Esophagus squamous epithelium (tissue), 5 donors: ENCODE measurements at regions not wholly inside any gene's neighbourhood (a gene's known extent, or its start where the extent isn't known, plus 50 kb on each side); places are given as distances from the start of the nearest gene placed in this dataset.

ENCODE experiments used
- DNase-seq: peaks from one replicate; lab custom pipeline; 2025; lab: John Stamatoyannopoulos, UW
- H3K27ac ChIP-seq, 4 donors: fragments of 200-600 bp; sonication (generic); one replicate each; pipeline ENCODE4 v1.5.1; 2016 to 2019; ENCODE audit warnings: mild to moderate bottlenecking in 1 of 4
- H3K27me3 ChIP-seq, 4 donors: fragments of 200-600 bp; sonication (generic); 1 replicate in 3 of 4; 2 replicates in 1 of 4; pipeline versions ENCODE4 v1.5.1 to v1.6.0; 2017 to 2021; ENCODE audit warnings: antibody characterized with exemption in 1 of 4
- H3K36me3 ChIP-seq, 3 donors: fragments of 200-600 bp; sonication (generic); one replicate each; pipeline ENCODE4 v1.5.1; 2016 to 2019
- H3K4me1 ChIP-seq, 3 donors: fragments of 200-600 bp; sonication (generic); one replicate each; pipeline ENCODE4 v1.5.1; 2017 to 2019
- H3K4me3 ChIP-seq, 4 donors: fragments of 200-600 bp; sonication (generic); 1 replicate in 3 of 4; 2 replicates in 1 of 4; pipeline ENCODE4 v1.5.1; 2016 to 2019; ENCODE audit warnings: mild to moderate bottlenecking in 2 of 4, moderate library complexity in 1 of 4
- H3K9me3 ChIP-seq, 3 donors: fragments of 200-600 bp; sonication (generic); one replicate each; pipeline ENCODE4 v1.5.1; 2016 to 2019
- POLR2A ChIP-seq, 4 donors: fragments of 450-650 bp; IDR thresholded peaks; one replicate each; pipeline ENCODE4 v1.6.1; 2017; ENCODE audit warnings: antibody characterized with exemption in 4 of 4, mild to moderate bottlenecking in 4 of 4, moderate library complexity in 3 of 4
- WGBS, 2 donors: methylation state at CpG; one replicate each; pipeline ENCODE4 v1.1.5; 2018; 5-methylcytosine and 5-hydroxymethylcytosine counted together
- intact Hi-C: fragments of 100-400 bp; cut with DNase I; formaldehyde crosslinking; loops from one replicate; pipeline ENCODE4 v1.15.0; 2022
- TF ChIP-seq, protein P1 (sequence below), 6 experiments: fragments of 450-650 bp in 4 of 6; fragments of 200-600 bp in 2 of 6; sonication (generic) in 2 of 6; IDR thresholded peaks; one replicate each; pipeline ENCODE4 v1.5.1; 2016 to 2019; ENCODE audit warnings: antibody characterized with exemption in 6 of 6, mild to moderate bottlenecking in 4 of 6, moderate library complexity in 4 of 6
- donor health status: DM: yes; HTN: yes; CAD: no.

DNA sequence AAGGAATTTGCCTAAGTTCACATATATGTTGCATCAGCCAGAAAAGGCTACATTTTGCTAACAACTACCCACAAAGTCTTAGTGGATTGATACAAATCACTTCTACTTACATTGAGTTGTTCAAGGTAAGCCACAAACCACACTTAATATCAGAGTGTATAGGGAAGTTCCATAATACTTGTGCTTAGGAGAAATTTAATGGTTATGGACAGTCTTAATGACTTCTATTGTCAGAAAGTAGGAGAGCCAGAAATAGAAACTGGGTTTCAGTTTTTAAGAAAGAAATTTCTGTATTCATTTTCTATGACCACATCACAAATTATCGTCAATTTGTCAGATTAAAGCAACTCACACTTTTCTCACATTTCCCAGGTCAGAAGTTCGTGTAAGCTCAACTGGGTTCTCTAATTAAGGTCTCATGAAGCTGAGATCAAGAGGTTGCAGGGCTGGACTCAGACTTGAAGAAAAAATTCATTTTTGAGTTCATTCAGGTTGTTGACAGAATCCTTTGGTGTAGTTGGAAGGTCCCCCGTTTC, 695.7 kb downstream of the CDH11 start:
- intact Hi-C loops = no loop called here
- no peak for TF ChIP-seq POLR2A (IDR thresholded peaks at IDR 0.05)
- TF ChIP-seq, protein P1, sequence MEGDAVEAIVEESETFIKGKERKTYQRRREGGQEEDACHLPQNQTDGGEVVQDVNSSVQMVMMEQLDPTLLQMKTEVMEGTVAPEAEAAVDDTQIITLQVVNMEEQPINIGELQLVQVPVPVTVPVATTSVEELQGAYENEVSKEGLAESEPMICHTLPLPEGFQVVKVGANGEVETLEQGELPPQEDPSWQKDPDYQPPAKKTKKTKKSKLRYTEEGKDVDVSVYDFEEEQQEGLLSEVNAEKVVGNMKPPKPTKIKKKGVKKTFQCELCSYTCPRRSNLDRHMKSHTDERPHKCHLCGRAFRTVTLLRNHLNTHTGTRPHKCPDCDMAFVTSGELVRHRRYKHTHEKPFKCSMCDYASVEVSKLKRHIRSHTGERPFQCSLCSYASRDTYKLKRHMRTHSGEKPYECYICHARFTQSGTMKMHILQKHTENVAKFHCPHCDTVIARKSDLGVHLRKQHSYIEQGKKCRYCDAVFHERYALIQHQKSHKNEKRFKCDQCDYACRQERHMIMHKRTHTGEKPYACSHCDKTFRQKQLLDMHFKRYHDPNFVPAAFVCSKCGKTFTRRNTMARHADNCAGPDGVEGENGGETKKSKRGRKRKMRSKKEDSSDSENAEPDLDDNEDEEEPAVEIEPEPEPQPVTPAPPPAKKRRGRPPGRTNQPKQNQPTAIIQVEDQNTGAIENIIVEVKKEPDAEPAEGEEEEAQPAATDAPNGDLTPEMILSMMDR (IDR thresholded peaks at IDR 0.05) = no peak
- H3K36me3 ChIP-seq = no peaks in the 10 kb centered on the region
- no peaks in the 10 kb centered on the region for H3K9me3 ChIP-seq
- WGBS, 2 donors = 81 to 88% methylated on average over 3 of the region's 3 CpGs
- no peak overlapping the region for H3K27ac ChIP-seq
- H3K27me3 ChIP-seq = no peaks in the 10 kb centered on the region
- H3K4me1 ChIP-seq = no peaks in the 10 kb centered on the region
- H3K4me3 ChIP-seq = no peak overlapping the region
- DNase-seq = no peak

DNA sequence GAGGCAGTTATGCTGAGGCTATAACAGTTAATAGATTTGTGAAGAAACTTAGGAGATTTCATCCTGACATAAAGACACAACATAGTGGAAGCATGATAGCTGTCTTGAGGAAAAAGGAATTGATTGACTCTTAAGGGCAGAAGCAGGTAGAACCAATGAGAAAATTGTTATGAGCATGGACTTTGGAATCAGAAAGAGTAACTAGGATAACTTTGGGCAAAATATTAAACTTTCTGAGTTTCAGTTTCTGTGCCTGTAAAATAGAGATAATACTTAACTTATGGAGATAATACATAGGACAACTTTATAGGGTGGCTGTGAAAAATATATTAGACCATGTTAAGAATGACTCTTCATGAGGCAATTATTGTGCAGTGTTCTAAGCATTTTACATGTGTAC, 696.5 kb downstream of the CDH11 start:
- Histone ChIP-seq H3K9me3 (no peaks in the 10 kb centered on the region), H3K4me1 (no peaks in the 10 kb centered on the region), H3K27ac (no peak overlapping the region), H3K27me3 (no peaks in the 10 kb centered on the region), H3K36me3 (no peaks in the 10 kb centered on the region), H3K4me3 (no peak overlapping the region)
- intact Hi-C loops = no loop called here
- TF ChIP-seq, protein P1 (IDR thresholded peaks at IDR 0.05) = no peak
- no peak for TF ChIP-seq POLR2A (IDR thresholded peaks at IDR 0.05)
- no peak for DNase-seq

GRCh38 chr16:64422259-64422658, 699.6 kb downstream of the CDH11 start:
- Histone ChIP-seq H3K9me3 (no peaks in the 10 kb centered on the region), H3K36me3 (no peaks in the 10 kb centered on the region), H3K27ac (no peak overlapping the region), H3K4me3 (no peak overlapping the region), H3K4me1 (no peaks in the 10 kb centered on the region), H3K27me3 (no peaks in the 10 kb centered on the region)
- no peak for TF ChIP-seq POLR2A (IDR thresholded peaks at IDR 0.05)
- TF ChIP-seq, protein P1 (IDR thresholded peaks at IDR 0.05) = no peak
- 83 to 94% methylated on average over 1 of the region's 1 CpG for WGBS, 2 donors
- intact Hi-C loops = no loop called here
- no peak for DNase-seq

GRCh38 chr16:64421515-64421914, 700.3 kb downstream of the CDH11 start:
- Histone ChIP-seq H3K27me3 (no peaks in the 10 kb centered on the region), H3K27ac (no peak overlapping the region), H3K4me3 (no peak overlapping the region), H3K36me3 (no peaks in the 10 kb centered on the region), H3K4me1 (peaks cover 0 to 3% (median 0%) of the 10 kb centered on the region in 3 donors), H3K9me3 (no peaks in the 10 kb centered on the region)
- TF ChIP-seq, protein P1 (IDR thresholded peaks at IDR 0.05) = no peak
- TF ChIP-seq POLR2A (IDR thresholded peaks at IDR 0.05) = no peak
- no peak for DNase-seq
- WGBS, 2 donors = 48 to 71% methylated on average over 1 of the region's 1 CpG
- intact Hi-C loops = no loop called here

GRCh38 chr16:64419832-64420231, 702.0 kb downstream of the CDH11 start:
- TF ChIP-seq, protein P1 (IDR thresholded peaks at IDR 0.05) = no peak
- no peak for TF ChIP-seq POLR2A (IDR thresholded peaks at IDR 0.05)
- WGBS, 2 donors = 76 to 92% methylated on average over 4 of the region's 4 CpGs
- intact Hi-C loops = no loop called here

More at GRCh38 chr16:64419832-64420231, 702.0 kb downstream of the CDH11 start:
- H3K4me3 ChIP-seq = no peak overlapping the region
- H3K36me3 ChIP-seq = no peaks in the 10 kb centered on the region
- peaks cover 0 to 4% (median 0%) of the 10 kb centered on the region in 3 donors for H3K4me1 ChIP-seq
- no peaks in the 10 kb centered on the region for H3K27me3 ChIP-seq
- no peaks in the 10 kb centered on the region for H3K9me3 ChIP-seq
- no peak for DNase-seq
- no peak overlapping the region for H3K27ac ChIP-seq
